HG02884 (cell line): ENCODE measurements at regions not wholly inside any gene's neighbourhood (a gene's known extent, or its start where the extent isn't known, plus 50 kb on each side); places are given as distances from the start of the nearest gene placed in this dataset.
A peak's percentile ranks its signal among the peaks of the same experiment; 100 is the strongest.
"Not testable (repeated sequence)": the region's sequence is repeated elsewhere in the genome, so short reads cannot be mapped to it uniquely, and the experiment has no call there.

Source experiments
- ATAC-seq: cut with Tn5 transposase; IDR thresholded peaks from one replicate; pipeline ENCODE4 v1.9.1; 2021; ENCODE audit warnings: mild to moderate bottlenecking, moderate library complexity; ENCODE audit not compliant: unreplicated experiment

DNA sequence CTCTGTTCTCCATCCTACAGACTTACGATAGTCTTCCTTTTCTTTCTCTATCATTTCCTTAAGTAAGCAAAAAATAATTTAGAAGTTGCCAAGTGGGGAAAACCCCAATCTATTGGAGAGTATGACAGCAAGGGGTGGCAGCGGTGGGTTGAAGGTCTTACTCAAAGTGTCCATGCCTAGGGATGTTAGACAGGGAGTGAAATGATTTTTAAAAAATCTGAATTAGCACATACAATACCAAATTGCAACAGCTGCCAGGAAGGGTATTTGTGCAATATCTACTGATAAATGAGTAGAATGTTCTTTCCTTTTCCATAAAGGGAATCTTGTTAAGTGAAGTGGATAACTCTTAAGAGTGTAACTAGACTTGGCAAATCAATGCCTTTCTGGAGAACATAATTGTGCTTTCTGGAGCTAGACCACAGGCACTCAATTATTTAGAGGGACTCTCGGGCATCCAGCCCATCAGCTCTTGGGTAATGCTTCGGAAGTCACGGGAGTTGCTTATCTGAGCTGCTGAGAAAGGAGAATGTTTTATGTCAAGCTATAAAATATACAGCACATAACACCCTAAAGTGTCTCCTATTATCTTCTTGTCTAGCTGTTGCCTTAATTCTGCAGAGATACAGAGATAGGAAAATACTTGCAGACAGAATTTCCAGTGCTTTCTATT is 151.5 kb downstream of the KCNJ2 start:
- no peak for ATAC-seq

DNA sequence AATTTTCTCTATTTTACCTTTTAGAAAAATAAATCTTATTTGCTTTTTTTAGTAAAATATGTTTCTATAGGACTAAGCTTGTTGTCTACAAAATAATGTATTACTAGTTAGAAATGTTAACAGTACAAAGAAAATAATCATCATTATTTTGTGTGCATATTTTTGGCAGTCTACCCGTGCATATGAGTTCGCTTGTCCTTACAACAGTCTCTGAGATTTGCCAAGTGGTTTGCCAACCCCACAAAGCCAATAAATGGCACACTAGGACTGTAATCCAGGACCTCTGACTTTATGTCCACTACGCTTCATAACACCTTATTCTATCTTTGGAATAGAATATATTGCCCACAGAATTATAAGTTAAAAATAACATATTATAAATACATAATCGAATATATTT is 152.0 kb downstream of the KCNJ2 start:
- ATAC-seq: no peak

- no peak for ATAC-seq
Measured at GRCh38 chr17:70323269-70323668, 153.9 kb downstream of the KCNJ2 start.

DNA sequence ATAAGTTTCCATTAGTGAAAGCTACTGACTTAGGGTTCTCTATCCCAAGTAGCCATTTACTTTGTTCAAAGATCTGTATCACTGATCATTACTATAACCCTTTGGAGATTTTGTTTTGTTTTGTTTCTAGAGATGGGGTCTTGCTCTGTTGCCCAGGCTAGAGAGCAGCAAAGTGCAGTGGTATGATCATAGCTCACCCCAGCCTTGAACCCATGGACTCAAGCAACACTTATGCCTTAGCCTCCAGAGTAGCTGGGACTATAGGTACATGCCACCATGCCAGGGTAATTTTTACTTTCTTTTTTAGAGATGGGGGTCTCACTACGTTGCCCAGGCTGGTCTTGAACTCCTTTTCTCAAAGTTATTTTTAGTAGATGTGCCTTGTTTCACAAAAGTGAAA is 154.7 kb downstream of the KCNJ2 start:
- ATAC-seq: no peak

DNA sequence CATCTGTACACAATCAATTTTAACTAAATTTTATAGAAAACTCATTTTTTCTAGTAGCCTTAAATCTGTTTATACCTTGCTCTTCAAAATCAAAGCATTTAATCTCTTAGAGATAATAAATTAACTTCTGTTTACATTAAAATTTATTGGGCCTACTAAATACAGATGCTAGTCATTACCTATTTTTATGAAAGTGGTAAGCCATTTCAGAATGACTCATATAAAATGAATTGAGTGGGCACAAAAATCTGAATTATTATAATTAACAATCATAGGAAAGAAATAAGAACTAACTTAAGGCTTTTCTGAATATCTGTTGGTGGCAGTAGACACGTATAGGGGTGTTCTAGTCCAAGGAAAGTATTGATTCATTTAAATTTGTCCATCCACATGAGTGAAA is 157.9 kb downstream of the KCNJ2 start:
- no peak for ATAC-seq

GRCh38 chr17:70327723-70328122 is 158.4 kb downstream of the KCNJ2 start:
- no peak for ATAC-seq

GRCh38 chr17:70329721-70330120 is 160.4 kb downstream of the KCNJ2 start:
- ATAC-seq: no peak

DNA sequence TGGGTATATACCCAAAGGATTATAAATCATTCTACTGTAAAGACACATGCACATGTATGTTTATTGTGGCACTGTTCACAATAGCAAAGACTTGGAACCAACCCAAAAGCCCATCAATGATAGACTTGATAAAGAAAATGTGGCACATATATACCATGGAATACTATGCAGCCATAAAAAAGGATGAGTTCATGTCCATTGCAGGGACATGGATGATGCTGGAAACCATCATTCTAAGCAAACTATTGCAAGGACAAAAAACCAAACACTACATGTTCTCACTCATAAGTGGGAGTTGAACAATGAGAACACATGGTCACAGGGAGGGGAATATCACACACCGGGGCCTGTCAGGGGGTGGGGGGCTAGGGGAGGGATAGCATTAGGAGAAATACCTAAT is 161.7 kb downstream of the KCNJ2 start:
- ATAC-seq: not testable (repeated sequence)

- ATAC-seq: no peak
Measured at GRCh38 chr17:70332356-70333210, 163.3 kb downstream of the KCNJ2 start.

GRCh38 chr17:70336411-70336810 is 167.1 kb downstream of the KCNJ2 start:
- ATAC-seq: no peak

DNA sequence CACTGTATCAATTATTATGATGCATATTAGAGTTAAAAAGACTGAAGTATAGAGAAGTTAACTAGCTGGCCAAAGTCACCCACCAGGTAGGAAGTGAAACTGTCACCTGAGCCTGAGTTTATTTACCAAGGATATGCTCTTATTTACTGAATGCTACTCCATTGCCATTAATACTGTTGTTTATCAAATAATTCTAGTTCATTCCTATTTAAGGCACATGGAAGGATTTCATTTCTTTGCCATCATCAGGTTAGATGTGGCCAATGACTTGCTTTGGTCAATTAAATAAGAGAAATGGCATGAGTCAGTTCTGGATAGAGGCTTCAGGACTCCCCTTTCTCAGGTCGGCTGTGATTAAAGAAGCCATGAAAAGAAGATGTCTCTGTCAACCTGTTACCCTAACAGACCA is 169.6 kb downstream of the KCNJ2 start:
- no peak for ATAC-seq

GRCh38 chr17:70343114-70343513 is 173.8 kb downstream of the KCNJ2 start:
- ATAC-seq: no peak

DNA sequence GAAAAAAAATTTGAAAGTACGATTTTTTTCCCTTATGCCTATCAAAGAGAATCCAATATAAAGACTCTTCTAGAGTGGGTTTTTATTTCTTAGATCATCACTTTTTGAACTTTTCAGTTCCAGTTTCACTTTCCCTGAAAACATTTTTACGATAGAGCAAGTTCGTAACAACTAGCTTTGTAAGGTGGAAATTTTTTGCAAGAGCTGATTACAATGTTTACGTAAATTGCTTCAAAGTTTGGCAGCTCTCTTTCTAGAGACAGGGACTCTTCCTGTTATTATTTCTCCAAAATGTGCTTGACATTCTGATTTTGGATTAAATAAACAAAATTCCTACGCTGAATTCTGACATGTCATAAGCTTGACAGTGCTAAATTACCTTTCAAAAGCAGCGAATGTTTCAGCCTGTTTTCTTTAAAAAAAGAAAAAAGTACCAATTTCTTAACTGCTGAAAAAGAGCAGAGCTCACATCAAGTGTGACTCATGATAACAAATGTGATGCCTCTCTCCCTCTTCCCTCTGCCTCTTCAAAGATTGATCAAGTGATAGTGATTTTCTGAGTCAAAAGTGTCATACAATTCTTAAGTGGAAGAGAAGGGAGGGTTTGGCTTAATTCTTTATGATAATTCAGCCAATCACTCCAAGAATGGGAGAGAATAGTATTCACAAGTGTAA is 175.2 kb downstream of the KCNJ2 start:
- no peak for ATAC-seq

DNA sequence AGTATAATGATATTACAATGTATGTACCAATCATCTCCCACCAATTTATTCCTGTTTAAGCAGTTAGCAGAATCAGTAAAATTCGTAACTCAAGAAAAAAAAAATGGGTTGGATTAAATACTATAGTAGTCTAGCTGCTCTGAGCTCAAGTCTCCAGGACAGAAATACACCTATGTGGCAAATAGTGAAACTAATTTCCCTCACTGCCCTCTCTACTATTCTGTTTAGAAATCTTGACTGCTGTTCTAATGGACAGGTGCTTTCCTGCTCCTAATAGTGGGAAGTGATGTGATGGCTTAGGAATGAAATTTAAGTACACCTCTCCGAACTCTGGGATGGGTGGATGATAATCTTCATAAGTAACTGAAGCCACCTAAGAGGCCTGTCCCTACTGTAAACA is 175.7 kb downstream of the KCNJ2 start:
- no peak for ATAC-seq

DNA sequence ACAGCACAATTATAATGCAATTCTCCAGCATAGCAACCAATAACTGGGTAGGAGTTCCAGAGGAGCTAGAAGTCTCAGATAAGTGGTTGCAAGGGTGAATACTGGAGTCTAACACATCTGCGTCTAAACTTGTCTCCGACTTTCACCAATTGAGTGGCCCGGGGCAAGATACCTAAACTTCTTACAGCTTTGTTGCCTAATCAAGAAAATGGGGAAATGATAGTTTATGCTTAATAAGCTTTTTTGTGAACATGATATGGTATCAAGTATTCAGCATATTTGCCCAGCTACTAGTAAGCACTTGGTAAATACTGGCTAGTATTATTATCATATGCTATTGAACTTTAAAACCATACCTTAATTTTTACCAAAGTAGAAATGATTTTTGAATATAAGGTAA is 183.5 kb downstream of the KCNJ2 start:
- no peak for ATAC-seq

DNA sequence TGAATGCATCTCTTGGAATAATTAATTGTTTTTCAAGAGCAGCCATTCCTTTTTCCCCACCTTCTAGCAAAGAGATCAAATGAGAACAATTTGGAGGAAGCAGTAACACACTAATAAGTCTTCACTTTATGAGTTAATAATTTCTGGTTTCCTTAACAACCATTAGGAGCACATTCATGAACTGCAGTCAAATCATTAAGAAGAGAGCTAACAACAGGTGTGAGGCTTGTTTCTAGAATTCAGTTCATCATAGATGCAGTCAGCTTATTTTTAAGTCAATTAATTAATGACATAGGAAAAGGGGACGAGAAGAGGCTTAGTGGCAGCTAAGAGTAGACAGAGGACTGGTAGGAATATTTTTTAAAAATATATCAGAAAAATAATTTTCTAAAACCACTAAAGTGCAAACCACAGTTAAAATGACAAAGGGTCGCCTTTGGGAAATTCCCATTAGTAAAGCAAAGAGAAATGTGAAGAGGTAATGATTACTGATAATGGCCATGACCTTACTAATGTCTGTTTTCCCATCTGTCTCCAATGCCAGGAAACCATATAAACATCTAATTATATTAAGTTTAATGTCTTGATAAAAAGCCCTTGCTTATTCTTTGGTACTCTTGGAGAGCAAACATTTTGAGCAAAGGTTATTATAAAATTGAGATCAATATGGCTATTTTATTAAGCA is 184.2 kb downstream of the KCNJ2 start:
- no peak for ATAC-seq

DNA sequence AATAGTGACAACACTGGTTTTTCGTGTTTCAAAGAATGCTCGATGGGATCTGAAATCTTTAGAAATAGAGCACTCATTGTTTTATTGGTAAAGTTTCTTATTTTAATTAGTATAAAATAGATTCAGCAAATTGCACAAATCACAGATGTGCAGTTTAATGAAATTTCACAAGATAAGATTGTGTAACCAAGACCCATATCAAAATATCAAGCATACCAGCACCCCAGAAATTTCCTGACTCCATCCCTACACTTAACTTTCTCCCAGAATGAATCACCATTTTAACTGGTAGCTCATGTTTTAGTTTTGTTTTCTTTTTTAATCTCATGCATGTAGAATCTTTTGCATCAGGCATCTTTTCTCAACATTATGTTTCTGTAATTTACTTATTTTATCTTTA is 185.9 kb downstream of the KCNJ2 start:
- no peak for ATAC-seq

DNA sequence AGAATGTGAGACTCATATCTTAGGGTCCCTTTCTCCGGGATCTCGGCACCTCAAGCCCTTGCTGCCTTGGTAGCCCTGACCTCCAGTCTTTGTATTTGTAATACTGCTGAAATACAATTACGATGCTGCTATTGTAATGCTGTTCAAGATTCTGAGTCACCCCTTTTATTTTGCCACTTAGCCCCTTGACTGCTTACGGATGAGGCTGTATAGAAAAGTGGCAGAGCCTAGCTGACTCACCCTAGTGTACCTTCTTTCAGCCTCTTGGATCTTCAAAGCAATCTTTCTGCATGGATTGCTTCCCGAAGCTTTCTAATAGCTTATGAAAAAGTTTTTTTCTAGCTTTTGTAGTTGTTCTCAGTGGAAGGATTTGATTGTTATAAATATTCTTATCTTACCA is 187.9 kb downstream of the KCNJ2 start:
- ATAC-seq: no peak

DNA sequence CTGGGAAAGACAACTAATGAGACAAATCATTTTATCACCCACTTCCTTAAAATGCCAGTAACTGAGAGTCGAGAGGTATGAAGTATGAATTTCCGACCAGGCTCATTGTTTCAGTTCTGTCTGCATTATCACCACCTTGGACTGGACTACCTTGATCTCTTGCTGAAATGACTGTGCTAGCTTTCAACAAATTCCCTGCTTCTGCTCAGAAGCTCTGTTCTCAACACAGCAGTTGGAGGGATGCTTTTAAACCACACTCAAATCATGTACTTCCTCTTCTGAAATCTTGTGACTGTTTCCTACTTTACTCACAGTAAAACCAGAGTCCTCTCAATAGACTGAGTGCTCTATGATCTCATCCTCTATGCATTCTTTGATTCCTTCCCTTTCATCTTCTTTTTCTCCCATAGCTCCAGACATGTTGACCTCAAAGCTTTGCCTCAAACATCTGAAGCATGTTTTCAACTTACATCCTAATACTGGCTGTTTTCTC is 195.8 kb downstream of the KCNJ2 start:
- ATAC-seq: peak; percentile 93

DNA sequence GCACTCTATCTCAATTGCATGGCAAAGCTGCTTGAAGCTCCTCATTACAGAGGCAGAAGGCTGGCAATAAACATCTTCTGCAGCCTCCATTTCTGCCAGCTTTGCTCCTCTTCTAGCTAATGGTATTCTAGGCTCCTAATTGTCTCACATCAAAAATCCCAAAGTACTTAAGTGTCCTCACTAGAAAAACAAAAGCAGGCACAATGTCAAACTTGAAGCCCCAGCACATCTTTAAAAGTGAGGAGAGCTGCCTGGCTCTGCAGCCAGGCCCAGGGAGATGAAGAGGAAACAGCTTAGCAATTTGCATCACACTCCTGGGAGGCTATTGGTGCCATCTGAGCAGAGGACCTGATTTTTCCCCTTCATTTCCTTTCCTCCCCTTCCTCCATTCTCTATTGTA is 197.1 kb downstream of the KCNJ2 start:
- no peak for ATAC-seq

GRCh38 chr17:70368011-70368410 is 198.7 kb downstream of the KCNJ2 start:
- no peak for ATAC-seq
